Stomach (tissue), 8 donors: ENCODE measurements at regions not wholly inside any gene's neighbourhood (a gene's known extent, or its start where the extent isn't known, plus 50 kb on each side); places are given as distances from the start of the nearest gene placed in this dataset.

Experiments
- DNase-seq, 2 donors: peaks; one replicate each; pipeline versions ENCODE4 v3.0.0 to v3.0.0-alpha.2; 2013 to 2019
- H3K27ac ChIP-seq, 5 donors: fragments of 200-600 bp in 4 of 5; sonication (generic) in 4 of 5; one replicate each; pipeline ENCODE4 v1.5.1; 2013 to 2019; ENCODE audit warnings: mild to moderate bottlenecking in 1 of 5, moderate library complexity in 1 of 5
- H3K27me3 ChIP-seq, 3 donors: fragments of 200-600 bp; sonication (generic); one replicate each; pipeline ENCODE4 v1.5.1; 2017 to 2019; ENCODE audit warnings: mixed run types in 1 of 3
- H3K36me3 ChIP-seq, 4 donors: fragments of 200-600 bp; sonication (generic); 1 replicate in 3 of 4; 2 replicates in 1 of 4; pipeline ENCODE4 v1.5.1; 2016 to 2019
- H3K4me1 ChIP-seq, 4 donors: fragments of 200-600 bp; sonication (generic); one replicate each; pipeline ENCODE4 v1.5.1; 2016 to 2019
- H3K4me3 ChIP-seq, 4 donors: fragments of 200-600 bp; sonication (generic) in 3 of 4; one replicate each; pipeline ENCODE4 v1.5.1; 2016 to 2019; ENCODE audit warnings: mild to moderate bottlenecking in 1 of 4
- H3K9me3 ChIP-seq, 4 donors: fragments of 200-600 bp; sonication (generic); one replicate each; pipeline ENCODE4 v1.5.1; 2016 to 2019
- EP300 ChIP-seq: sonication (generic); formaldehyde crosslinking; IDR thresholded peaks from one replicate; pipeline ENCODE4 v1.6.1; 2017; ENCODE audit warnings: antibody characterized with exemption
- POLR2A ChIP-seq, 4 donors: fragments of 450-650 bp; IDR thresholded peaks; one replicate each; pipeline ENCODE4 v1.6.1; 2016; ENCODE audit warnings: antibody characterized with exemption in 4 of 4, control low read depth in 2 of 4, mild to moderate bottlenecking in 1 of 4, moderate library complexity in 1 of 4
- POLR2AphosphoS5 ChIP-seq, 3 donors: sonication (generic); formaldehyde crosslinking; IDR thresholded peaks; one replicate each; pipeline ENCODE4 v1.6.1; 2016; ENCODE audit warnings: antibody characterized with exemption in 3 of 3
- WGBS, 5 donors: extraction: QIAGEN DNeasy Blood & Tissue Kit in 3 of 5; methylation state at CpG; one replicate each; pipeline versions ENCODE4 v1.1.5 to v1.1.7; 2013 to 2018; 5-methylcytosine and 5-hydroxymethylcytosine counted together
- intact Hi-C: fragments of 100-400 bp; cut with DNase I; formaldehyde crosslinking; loops from one replicate; pipeline ENCODE4 v1.15.1; 2023; ENCODE audit warnings: low total_unique reads
- TF ChIP-seq, protein P1 (sequence below), 7 experiments: fragments of 450-650 bp in 4 of 7; fragments of 200-600 bp in 3 of 7; sonication (generic) in 3 of 7; IDR thresholded peaks; one replicate each; pipeline ENCODE4 v1.5.1; 2016 to 2019; ENCODE audit warnings: antibody characterized with exemption in 7 of 7, control low read depth in 2 of 7, mild to moderate bottlenecking in 1 of 7
- donor health status: healthy with polysubstance abuse.
- donor health status: Bipolar disorder and iron deficiency.
- donor health status: healthy.

- DNase-seq = no peak
- Histone ChIP-seq H3K4me1 (no peaks in the 10 kb centered on the region), H3K36me3 (no peaks in the 10 kb centered on the region), H3K27ac (no peak overlapping the region), H3K4me3 (no peak overlapping the region), H3K27me3 (no peaks in the 10 kb centered on the region), H3K9me3 (no peaks in the 10 kb centered on the region)
- 67 to 100% (median 78%) methylated on average over 2 of the region's 2 CpGs for WGBS, 5 donors
- intact Hi-C loops = no loop called here
- TF ChIP-seq POLR2AphosphoS5 (IDR thresholded peaks at IDR 0.05) = no peak
Observed at GRCh38 chr2:215517391-215517790, 81.5 kb upstream of the FN1 start.

GRCh38 chr2:215514516-215514915 is 78.6 kb upstream of the FN1 start:
- intact Hi-C loops = no loop called here
- TF ChIP-seq POLR2AphosphoS5 (IDR thresholded peaks at IDR 0.05) (no peak), EP300 (no peak), POLR2A (IDR thresholded peaks at IDR 0.05) (no peak)
- TF ChIP-seq, protein P1, sequence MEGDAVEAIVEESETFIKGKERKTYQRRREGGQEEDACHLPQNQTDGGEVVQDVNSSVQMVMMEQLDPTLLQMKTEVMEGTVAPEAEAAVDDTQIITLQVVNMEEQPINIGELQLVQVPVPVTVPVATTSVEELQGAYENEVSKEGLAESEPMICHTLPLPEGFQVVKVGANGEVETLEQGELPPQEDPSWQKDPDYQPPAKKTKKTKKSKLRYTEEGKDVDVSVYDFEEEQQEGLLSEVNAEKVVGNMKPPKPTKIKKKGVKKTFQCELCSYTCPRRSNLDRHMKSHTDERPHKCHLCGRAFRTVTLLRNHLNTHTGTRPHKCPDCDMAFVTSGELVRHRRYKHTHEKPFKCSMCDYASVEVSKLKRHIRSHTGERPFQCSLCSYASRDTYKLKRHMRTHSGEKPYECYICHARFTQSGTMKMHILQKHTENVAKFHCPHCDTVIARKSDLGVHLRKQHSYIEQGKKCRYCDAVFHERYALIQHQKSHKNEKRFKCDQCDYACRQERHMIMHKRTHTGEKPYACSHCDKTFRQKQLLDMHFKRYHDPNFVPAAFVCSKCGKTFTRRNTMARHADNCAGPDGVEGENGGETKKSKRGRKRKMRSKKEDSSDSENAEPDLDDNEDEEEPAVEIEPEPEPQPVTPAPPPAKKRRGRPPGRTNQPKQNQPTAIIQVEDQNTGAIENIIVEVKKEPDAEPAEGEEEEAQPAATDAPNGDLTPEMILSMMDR (IDR thresholded peaks at IDR 0.05) = no peak
- H3K4me3 ChIP-seq = no peak overlapping the region
- no peaks in the 10 kb centered on the region for H3K4me1 ChIP-seq
- H3K9me3 ChIP-seq = no peaks in the 10 kb centered on the region
- DNase-seq = no peak
- H3K27ac ChIP-seq = no peak overlapping the region
- H3K36me3 ChIP-seq = no peaks in the 10 kb centered on the region
- H3K27me3 ChIP-seq = no peaks in the 10 kb centered on the region
- WGBS, 5 donors = 86 to 98% (median 96%) methylated on average over 12 to 16 of the region's 16 CpGs

- intact Hi-C loops = no loop called here
- TF ChIP-seq POLR2AphosphoS5 (IDR thresholded peaks at IDR 0.05) = no peak
- H3K27me3 ChIP-seq = no peaks in the 10 kb centered on the region
- H3K36me3 ChIP-seq = no peaks in the 10 kb centered on the region
- no peak overlapping the region for H3K4me3 ChIP-seq
- peaks cover 0 to 10% (median 2%) of the 10 kb centered on the region in 4 donors for H3K4me1 ChIP-seq
- DNase-seq = no peak
- H3K9me3 ChIP-seq = no peaks in the 10 kb centered on the region
- no peak overlapping the region for H3K27ac ChIP-seq
- 81 to 90% (median 85%) methylated on average over 6 of the region's 6 CpGs for whole genome bisulfite sequencing, 5 donors
Observed at GRCh38 chr2:215511454-215512346, 75.8 kb upstream of the FN1 start.

DNA sequence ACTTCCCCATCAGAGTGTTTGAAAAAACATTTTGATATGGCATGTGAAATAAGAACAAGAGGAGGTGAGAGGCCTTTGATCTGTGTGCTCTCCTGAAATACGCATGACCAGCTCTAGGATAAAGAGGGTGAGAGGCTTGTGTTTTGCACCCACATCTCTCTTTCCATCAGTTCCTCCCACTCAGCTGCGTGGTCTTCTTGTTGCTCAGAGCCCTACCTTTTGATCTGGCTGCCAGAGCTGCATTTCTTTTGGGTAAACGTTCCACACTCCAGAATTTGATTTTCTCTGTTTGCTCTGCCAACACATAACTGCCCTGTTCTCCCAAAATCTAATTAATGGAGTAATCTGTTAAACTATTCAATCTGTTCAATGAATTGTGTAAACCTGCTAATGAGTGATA is 72.0 kb upstream of the FN1 start:
- Histone ChIP-seq H3K27ac (no peak overlapping the region), H3K9me3 (no peaks in the 10 kb centered on the region), H3K4me1 (peaks cover 0 to 17% (median 5%) of the 10 kb centered on the region in 4 donors), H3K27me3 (no peaks in the 10 kb centered on the region), H3K4me3 (no peak overlapping the region), H3K36me3 (no peaks in the 10 kb centered on the region)
- no peak for TF ChIP-seq EP300
- TF ChIP-seq, protein P1 (IDR thresholded peaks at IDR 0.05) = no peak
- TF ChIP-seq POLR2A (IDR thresholded peaks at IDR 0.05) = no peak
- no peak for TF ChIP-seq POLR2AphosphoS5 (IDR thresholded peaks at IDR 0.05)
- intact Hi-C loops = no loop called here
- DNase-seq = no peak
- 21 to 43% (median 38%) methylated on average over 3 of the region's 3 CpGs for WGBS, 5 donors

DNA sequence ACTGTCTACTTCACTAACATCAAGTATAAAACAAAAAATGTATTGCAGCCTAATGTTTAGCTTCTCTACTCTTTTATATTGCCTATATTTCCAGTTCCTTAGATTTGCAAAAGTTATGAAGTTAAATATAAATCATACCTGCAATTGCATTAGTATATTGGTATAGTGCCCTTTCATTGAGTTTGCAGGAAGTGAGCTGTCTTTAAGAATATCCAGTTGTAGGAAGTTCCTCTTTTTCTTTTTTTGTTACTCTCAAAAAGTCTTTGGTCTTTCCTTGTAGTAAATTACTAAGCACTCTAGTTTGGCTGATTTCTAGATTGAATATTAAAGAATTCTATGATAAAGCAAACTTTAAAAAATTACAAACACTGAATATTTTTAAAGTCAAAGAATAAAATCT is 71.3 kb upstream of the FN1 start:
- no peak for TF ChIP-seq POLR2AphosphoS5 (IDR thresholded peaks at IDR 0.05)
- TF ChIP-seq, protein P1 (IDR thresholded peaks at IDR 0.05) = no peak
- no peak for TF ChIP-seq EP300
- H3K4me3 ChIP-seq = no peak overlapping the region
- H3K4me1 ChIP-seq = peaks cover 0 to 17% (median 5%) of the 10 kb centered on the region in 4 donors
- intact Hi-C loops = no loop called here
- H3K27ac ChIP-seq = no peak overlapping the region
- no peaks in the 10 kb centered on the region for H3K9me3 ChIP-seq
- DNase-seq = no peak
- H3K27me3 ChIP-seq = no peaks in the 10 kb centered on the region
- no peaks in the 10 kb centered on the region for H3K36me3 ChIP-seq
